Posterior vena cava (tissue), 2 donors: ENCODE measurements at regions not wholly inside any gene's neighbourhood (a gene's known extent, or its start where the extent isn't known, plus 50 kb on each side); places are given as distances from the start of the nearest gene placed in this dataset.

Source experiments
- DNase-seq: peaks from one replicate; pipeline ENCODE4 v3.0.0-alpha.2; 2020; ENCODE audit warnings: low spot score
- intact Hi-C, 2 donors: fragments of 100-400 bp; cut with DNase I; formaldehyde crosslinking; loops; one replicate each; pipeline versions ENCODE4 v1.14.1 to v1.14.2; 2022 to 2023
- donor health status: DM: yes; HTN: yes; CAD: no.
- donor health status: DM: yes; HTN: yes; CAD: no.

DNA sequence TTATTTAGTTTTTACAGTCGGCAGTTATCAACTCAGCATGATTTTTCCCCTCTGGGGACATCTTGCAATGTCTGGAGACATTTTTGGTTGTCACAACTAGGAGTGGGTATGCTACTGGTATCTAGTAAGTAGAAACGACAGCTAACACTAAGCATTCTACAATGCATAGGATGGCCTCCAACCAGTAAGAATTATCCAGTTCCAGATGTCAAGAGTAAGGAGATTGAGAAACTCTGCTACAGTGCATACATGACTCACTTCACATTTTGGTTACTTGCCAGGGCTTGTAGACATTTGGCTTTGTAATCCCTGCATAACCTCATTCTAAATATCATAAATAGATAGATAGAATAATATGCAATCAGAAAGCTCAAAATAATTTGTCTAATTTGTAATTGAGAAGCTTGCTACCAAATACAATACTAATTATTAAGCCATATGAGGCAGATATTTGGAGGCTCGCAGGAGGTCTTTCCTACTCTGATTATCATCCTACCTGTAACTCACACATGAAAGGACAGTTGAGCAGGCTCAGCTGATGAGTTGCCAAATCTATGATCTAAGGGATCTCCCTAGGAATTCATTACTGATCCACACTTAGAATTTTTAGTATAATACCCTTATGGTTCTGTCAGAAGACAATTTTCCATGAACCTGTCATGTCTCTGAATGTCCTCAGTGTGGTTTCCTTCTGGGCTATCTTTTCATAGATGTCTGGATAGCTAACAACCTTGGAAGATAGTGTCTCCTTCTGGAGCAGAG is 346.9 kb upstream of the TLE4 start:
- DNase-seq = no peak
- intact Hi-C loops = no loop called here

DNA sequence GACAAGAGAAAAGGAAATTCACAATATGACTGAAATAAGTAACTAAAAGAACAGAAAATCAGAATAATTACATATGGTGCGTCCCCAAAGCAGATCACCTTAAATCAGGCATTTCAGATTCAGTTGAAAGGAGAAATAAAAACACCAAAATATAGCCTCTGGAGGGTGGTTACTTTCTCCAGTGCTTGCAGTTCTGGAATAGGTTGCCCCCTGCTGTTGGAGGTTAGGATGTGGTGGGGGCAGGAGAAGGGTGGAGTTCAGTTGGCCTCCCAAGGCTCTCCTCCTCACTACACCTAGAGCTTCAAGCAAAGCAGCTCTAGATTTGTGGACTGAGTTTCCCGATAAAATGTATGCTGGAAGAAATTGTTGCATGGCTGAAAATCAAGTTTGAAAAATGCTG is 338.2 kb upstream of the TLE4 start:
- DNase-seq = no peak
- intact Hi-C loops = no loop called here

DNA sequence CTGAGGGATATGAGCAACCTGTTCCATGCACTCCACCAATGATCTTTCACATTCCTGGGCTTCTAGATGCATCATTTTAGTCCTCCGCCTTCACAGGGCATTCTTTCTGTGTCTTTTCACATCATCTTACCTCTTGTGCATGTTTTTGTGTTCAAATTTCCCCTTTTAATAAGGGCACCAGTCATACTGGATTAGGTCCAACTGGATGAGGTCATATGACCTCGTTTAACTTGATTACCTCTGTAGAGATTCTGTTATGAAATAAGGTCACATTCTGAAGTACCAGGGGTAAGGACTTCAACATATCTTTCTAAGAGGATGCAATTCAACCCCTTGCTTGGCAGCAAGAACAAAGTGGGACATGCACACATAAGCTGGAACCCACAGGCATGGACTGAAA is 335.3 kb upstream of the TLE4 start:
- intact Hi-C loops = no loop called here

DNA sequence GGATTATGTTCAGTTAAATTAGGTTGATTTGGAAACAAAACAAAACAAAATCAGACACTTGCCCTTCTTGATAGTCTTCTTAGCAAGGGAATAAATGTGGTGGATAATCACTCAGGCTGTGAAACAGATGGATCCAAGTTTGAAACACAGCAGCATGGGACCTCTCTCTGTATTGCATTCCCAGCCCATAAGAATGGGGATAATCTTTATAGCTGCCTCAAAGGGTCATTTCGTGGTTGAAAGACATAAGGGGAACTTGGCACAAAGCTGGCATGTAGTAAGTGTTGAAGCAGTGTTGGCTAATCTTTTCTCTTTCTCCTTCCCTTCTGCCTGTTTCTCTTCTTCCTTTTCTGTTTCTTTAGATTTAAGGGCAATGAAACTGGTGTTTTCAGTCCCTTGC is 333.9 kb upstream of the TLE4 start:
- DNase-seq = no peak
- intact Hi-C loops = no loop called here

More for the DNA sequence above, 335.3 kb upstream of the TLE4 start:
- no peak for DNase-seq

DNA sequence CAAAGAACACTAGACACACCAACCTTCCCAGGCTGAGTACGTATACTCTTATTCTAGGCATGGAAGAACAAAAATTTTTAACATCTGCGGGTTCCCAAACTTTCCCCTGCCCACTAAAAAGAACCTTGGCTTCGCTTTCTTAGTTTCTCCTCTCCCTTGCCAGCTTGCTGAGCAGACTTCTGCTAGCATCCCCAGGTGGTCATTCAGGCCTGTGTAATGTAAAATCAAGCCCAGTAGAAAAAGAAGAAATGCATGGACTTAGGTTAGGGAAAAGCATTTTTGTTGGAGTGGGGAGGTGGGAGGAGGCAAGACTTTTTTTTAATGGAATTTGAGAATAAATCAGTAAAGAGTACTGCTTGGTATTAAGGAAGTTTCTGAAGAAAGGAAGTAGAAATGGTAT is 331.0 kb upstream of the TLE4 start:
- intact Hi-C loops = no loop called here

DNA sequence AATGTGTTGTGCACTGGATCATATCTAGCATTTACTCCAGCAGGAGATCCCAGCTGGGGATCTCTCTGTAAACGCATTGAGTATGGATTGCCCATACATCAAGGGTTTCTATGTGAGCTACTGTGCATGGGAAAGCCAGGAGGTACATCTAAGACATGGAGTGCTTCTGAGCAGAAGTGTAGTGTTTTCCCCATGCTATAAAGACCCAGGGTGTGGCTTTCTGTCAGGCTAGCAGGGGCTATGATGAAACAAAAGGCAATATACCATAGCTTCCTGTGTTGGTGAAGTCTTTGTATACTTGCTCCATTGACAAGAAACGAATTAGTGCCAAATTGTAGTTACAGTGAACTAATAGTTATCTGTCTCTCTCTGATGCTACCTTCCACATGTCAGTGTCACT is 329.3 kb upstream of the TLE4 start:
- DNase-seq = no peak
- intact Hi-C loops = no loop called here

More for the DNA sequence above, 331.0 kb upstream of the TLE4 start:
- DNase-seq = no peak

DNA sequence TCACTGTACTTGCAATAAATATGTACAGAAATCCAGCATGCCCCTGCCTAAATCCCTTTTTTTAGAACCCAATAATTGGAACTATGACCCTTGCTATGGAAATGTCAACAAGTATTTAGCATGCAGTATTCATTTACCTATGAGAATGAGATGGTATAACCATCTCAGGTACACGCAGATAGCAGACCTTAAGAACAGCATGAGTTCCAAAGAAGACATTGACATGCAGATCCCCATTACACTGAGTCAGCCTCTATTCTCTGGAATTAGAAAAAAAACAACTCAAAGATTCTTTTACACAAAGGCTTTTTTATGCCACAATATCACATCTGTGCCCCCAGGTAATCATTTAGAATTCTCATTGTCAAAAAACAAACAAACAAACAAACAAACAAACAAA is 325.6 kb upstream of the TLE4 start:
- intact Hi-C loops = no loop called here
- no peak for DNase-seq

DNA sequence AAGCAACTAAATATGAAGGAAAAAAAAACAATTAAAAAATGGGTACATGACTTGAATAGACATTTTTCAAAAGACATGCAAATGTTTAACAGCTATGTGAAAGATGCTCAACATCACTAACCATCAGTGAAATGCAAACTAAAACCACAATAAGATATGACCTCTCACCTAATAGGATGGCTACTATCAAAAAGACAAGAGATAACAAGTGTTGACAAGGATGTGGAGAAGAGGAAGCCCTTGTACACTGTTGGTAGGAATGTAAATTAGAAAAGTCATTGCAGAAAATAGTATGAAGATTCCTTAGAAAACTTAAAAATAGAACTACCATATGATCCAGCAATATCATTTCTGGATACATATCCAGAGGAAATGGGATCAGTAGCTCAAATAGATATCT is 324.7 kb upstream of the TLE4 start:
- intact Hi-C loops = no loop called here

DNA sequence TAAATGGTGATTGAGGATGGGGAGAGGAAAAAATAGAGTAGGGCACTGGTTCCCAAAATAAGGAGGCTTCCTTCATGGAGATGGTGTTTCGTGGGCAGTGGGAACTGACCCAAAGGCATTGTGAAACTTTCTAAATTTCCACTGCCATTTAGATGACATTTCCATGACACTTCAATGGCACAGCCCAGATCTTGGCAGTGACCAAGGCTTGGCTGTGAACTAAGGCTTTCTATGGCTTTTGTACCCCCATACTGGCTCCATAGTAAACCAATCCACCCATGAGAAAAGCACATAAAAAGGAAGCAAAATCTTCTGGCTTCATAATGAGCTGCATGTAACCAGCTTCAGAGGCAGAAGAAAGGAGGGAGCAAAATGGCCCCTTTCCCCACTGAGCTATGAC is 321.0 kb upstream of the TLE4 start:
- DNase-seq = no peak
- intact Hi-C loops = no loop called here

More for the DNA sequence above, 324.7 kb upstream of the TLE4 start:
- no peak for DNase-seq

DNA sequence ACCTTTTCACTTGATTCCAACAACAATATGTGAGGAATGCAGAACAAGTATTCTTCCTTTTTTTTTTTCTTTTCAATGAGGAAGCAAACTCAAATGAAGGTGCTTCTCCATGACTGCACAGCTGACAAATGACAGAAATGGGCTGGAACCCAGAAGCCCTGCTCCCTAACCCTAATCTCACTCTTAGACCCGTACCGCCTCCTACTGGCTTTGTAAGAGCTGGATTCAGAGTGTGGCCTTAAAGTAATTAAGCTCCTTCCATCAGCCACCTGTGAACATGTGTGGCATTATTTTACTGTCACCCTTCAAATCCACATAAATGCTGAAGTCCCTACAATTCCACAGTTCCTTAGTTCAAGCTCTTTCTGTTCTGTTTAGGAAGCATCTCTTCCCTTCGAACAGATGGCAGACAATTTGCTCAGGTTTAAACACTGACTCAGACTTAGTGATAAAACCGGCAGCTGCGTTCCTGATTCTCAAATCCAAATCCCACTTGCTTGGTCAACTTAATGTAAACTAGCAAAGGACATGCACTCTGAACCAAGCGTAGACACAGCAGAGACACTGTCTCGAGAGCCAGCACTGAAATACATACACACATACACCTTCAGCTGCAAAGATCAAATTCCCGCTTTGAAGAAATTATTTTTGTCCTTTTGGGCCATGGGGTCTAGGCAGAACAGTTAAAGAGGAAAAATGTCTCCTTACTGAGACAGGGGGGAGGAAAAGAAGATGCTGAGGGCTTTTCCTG is 316.7 kb upstream of the TLE4 start:
- DNase-seq = no peak
- intact Hi-C loops = no loop called here

DNA sequence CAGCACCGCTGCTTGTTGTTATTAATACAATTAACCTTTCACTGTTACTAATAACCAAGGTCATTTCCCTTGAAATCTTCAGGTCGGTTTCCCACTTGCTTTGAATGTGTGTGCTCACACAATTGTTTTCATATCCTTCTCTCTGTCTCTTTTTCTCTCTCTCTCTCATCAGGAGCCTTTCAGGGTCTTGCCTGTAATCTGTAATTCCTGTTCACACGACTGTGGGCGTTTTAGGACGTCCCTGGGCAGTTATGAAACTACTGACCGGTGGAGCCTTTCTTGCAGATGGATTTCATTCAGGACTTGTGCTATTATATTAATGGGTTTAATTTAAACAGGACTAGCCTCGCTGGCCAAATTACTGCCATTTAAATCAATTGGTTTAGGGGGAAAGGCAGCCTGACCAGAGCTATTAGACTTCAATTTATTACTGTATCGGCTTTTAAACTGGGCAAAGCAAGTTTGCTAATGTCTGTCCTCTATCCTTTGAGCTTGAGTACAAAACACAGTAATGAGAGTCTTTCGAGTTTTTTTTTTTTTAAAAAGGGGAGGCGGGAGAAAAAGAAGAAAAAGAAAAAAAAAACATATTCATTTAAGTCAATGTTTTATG is 316.0 kb upstream of the TLE4 start:
- no peak for DNase-seq
- intact Hi-C loops = no loop called here

DNA sequence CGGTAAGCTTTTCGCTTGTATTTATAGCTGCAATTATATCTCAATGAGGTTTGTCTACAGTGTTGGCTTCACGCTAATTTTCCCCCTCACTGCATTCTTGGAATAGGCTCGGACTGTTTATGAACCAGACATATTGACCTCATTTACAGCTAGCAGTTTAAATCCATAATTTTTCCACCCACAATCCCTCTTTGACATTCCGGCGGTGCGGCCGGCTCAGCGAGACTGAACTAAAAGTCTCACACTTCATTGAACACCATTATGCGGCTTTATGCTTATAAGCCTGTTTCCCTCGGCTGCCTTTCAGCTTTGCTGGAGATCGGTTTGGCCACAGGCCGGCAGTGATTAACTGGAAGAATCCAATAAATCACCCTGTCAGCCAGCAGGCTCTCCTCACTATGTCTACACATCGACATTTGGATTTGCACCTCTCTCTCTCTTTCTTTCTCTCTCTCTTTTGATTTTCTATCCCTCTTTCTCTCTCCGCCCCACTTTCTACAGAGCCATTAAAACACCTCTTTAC is 315.0 kb upstream of the TLE4 start:
- intact Hi-C loops = no loop called here
- peak; percentile 72 for DNase-seq

DNA sequence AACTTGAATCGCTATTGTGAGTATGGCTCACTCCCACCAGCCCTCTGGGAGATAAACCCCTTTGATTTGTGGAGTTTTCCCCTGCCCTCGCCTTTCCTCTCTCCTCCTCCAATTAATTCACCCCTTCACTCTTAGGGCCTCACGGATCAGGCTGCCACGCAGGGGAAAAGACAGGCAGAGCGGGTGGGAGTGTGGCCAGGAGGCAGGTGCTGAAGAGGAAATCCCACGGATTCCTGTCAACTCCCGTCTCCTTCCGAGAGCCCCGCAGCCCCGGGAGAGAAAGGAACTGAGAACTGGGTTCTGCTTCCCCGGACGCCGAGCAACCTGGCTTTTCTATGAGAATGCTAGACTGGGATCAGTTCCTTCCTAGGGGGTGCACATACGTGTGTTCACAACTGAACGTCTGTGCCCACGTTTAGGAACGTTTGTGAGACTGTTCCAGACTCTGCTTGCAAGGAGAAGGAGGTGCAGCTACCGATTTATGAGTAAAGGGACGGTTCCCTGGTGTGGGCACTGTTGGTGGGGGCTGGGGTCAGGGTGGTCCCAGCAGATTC is 314.5 kb upstream of the TLE4 start:
- DNase-seq = no peak

DNA sequence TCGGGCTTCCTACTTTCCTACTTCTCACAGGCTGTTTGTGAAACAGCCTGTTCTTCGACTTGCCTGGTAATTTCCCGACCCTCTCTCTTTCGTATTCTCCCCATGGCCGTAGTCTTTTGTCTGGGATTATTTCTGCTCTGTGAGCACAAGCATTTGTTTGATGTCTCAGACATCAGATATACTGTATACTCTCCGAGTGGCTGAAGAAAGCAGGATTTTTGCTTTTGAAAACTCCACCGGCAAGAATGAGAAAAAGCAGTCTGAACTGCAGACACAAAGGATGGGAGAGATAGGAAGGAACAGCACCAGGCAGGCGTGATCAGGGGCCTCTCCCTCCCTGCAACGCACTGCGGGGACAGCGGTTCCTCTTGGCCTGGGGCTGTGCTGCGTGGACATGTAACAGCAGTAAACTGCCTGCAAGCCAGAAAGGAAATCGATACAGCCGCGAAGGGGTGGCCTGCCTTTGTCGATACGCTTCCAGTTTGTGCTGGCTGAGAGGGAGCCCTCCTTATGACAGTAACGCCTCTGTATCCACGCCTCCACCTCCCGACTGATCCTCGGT is 313.9 kb upstream of the TLE4 start:
- intact Hi-C loops = no loop called here
- no peak for DNase-seq

More for the DNA sequence above, 314.5 kb upstream of the TLE4 start:
- intact Hi-C loops = no loop called here

DNA sequence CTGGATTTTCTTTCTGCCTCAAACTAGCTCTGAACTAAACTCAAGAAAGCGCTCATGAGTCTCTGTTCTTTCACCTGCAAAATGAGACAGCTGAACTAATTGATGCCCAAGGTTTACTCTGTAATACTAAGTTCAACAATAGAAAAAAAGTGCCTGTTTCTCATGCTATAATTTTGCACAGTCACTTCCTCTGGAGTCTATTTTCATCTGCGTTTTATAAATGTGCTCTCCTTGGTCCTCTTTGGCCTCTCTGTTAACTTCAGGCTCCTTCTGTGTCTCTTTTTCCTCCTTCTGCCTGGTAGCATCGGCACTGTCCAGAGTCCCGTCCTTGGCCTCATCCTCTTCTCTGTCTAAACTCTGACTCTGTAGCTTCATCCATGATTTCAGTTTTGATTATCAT is 311.9 kb upstream of the TLE4 start:
- no peak for DNase-seq
- intact Hi-C loops = no loop called here

DNA sequence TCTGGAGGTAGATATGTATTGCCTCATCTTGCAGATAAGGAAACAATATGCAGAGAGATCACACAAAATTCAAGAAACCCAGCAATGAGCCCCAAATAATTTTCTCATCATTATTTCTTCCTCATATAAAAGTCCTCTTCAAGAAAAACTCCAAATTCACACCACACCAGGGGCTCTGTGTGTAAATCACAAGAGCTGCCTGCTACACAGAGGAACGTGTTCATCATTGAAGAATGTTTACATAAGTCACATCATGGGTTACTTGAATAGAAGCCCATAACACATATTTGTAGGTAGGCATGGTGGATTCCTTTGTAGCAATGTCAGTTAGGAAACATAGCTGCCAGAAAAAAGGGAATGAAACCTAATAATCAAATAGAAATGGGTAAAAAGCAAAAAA is 308.1 kb upstream of the TLE4 start:
- intact Hi-C loops = loop anchor here in 1 of 2 donors (1.0 kb wide), 1 partner anchor 46 kb away; no protein-coding TSS in a partner anchor
- DNase-seq = no peak

DNA sequence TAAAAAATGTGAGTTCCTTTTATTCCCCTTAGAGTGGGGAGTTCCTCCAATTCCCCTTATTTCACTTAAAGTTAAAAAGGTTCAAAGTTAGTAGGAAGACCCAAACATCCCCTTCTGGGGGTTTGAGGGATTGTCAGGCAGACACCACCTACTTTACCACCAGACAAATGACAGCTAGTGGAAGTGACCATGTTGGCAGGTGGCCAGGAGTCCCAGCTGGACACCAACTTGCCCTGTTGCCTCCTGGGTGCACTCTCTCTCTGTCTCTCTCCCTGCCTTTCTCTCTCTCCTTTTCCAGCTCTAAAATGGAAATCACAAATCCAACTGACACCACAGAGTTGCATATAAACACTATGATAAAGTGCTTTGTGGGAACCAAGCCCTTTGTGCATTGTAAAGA is 307.7 kb upstream of the TLE4 start:
- intact Hi-C loops = loop anchor here in 1 of 2 donors (1.0 kb wide), 1 partner anchor 45 kb away; no protein-coding TSS in a partner anchor
- DNase-seq = no peak

DNA sequence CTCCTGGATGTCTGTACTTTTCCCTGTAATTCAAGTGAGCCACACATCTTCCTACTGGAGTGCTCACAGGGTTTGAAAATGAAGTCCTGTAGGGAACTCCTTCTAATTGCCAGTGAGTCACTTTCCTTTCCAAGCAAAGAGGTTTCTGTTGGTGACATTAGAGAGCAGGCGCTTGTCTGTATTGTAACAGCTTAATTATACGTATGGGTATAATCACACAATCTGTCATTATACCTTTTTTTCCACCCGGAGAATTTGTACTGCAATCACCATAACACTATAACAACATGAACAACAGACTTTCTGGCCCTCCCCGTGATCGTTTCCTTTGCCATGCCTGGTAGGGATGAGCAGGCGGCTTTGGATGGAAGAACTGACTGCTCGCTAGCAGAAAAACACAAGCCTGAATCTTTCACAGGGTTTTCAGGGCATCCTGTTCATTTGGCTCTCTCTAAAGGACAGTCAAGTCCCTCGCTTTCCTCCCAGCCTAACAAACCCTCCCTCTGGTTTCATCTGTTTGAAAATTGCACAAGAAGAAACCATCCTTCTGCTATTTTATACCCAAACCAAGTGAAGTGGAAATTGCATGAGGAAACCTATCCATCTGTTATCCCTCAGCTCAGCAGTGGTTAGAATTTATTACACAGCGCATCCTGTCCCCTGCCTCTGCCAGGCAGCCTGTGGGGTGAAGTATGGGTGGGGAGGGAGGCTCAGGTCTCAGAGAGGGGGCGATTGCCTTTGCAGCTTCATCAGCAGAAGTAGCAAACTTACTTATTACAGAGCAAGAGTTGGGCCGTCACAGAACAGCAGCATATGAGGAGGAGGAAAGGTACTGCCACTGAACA is 307.0 kb upstream of the TLE4 start:
- intact Hi-C loops = loop anchor here in 1 of 2 donors (1.0 kb wide), 1 partner anchor 45 kb away; no protein-coding TSS in a partner anchor
- no peak for DNase-seq

DNA sequence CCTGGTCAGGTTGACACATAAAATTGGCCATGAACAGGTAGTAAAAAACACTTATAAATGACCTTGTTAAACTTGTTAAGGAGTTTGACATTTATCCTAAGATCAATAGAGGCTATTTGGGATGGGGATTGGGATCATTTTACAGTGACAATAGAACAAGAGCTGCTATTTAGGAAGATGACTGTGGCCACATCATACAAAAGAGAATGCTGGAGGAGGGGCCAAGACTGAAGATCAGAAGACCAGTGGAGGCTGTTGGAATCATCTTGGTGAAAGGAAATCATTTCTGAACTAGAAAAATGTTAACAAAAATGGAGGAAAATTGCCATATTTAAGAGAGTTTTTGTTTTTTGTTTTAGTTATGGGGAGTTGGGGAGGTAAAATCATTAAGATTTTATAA is 304.8 kb upstream of the TLE4 start:
- intact Hi-C loops = loop anchor here in 1 of 2 donors (1.0 kb wide), 1 partner anchor 18 kb away; no protein-coding TSS in a partner anchor
- DNase-seq = no peak
